HepG2 (cell line): ENCODE measurements at regions not wholly inside any gene's neighbourhood (a gene's known extent, or its start where the extent isn't known, plus 50 kb on each side); places are given as distances from the start of the nearest gene placed in this dataset.
A peak's percentile ranks its signal among the peaks of the same experiment; 100 is the strongest.

ENCODE experiments used
- ATAC-seq: fragments of 200-7000 bp; cut with Tn5 transposase; 3 replicates; pipeline ENCODE4 v1.9.1; 2020; ENCODE audit warnings: mild to moderate bottlenecking, moderate library complexity
- BruUV-seq: library from RNA; stranded (reverse); fragments of 400-500 nt; replicated peaks from 2 replicates; lab custom pipeline; 2021; lab: Mats Ljungman, UMichigan
- CTCF ChIA-PET: fragments of 300-600 bp; formaldehyde crosslinking; extraction: SDS; loops from one replicate; lab custom pipeline; 2021; ENCODE audit warnings: low total read pairs, inconsistent platforms, low intra/inter-chr PET ratio; lab: Yijun Ruan, JAX
- POLR2A ChIA-PET: fragments of 350-600 bp; sonication (Branson Sonifier 250); formaldehyde crosslinking; loops from one replicate; lab custom pipeline; 2020; ENCODE audit warnings: antibody characterized with exemption, inconsistent platforms; lab: Yijun Ruan, JAX
- DNase-seq: peaks from one replicate; pipeline ENCODE4 v3.0.0-alpha.2; 2015; ENCODE audit warnings: low spot score
- FAIRE-seq: peaks from 3 replicates; lab custom pipeline; 2011; peaks lifted over from hg19 to GRCh38; lab: Jason Lieb, UNC
- H2AFZ ChIP-seq: one replicate; pipeline ENCODE4 v1.6.1; 2011; ENCODE audit warnings: low read length, inconsistent platforms
- H3K27ac ChIP-seq: fragments of 300-600 bp; 3 replicates; pipeline ENCODE4 v1.8.0; 2011; ENCODE audit warnings: mixed run types, mild to moderate bottlenecking, mixed read lengths, low read length, inconsistent platforms; ENCODE audit not compliant: insufficient read depth; ENCODE audit errors: extremely low read length
- H3K27me3 ChIP-seq, 2 experiments: fragments of 200-600 bp in 1 of 2; 2 replicates in 1 of 2; 3 replicates in 1 of 2; pipeline versions ENCODE4 v1.6.0 to v1.8.0; 2011; ENCODE audit warnings: low read length in 2 of 2, mild to moderate bottlenecking in 2 of 2, moderate library complexity in 2 of 2, inconsistent platforms in 1 of 2; ENCODE audit not compliant: insufficient read depth in 2 of 2, control insufficient read depth in 1 of 2
- H3K36me3 ChIP-seq, 2 experiments: fragments of 200-600 bp in 1 of 2; replicated peaks in 1 of 2; 2 replicates in 1 of 2; 3 replicates in 1 of 2; pipeline versions ENCODE4 v1.5.1 to v1.8.0; 2011; ENCODE audit warnings: low read length in 2 of 2, inconsistent platforms in 1 of 2; ENCODE audit not compliant: insufficient read depth in 2 of 2, control insufficient read depth in 1 of 2
- H3K4me1 ChIP-seq: 2 replicates; pipeline ENCODE4 v1.5.1; 2012; ENCODE audit warnings: low read length, inconsistent platforms; ENCODE audit not compliant: insufficient read depth
- H3K4me2 ChIP-seq: 2 replicates; pipeline ENCODE4 v1.6.0; 2011; ENCODE audit warnings: low read depth, low read length, inconsistent platforms
- H3K4me3 ChIP-seq, 3 experiments: fragments of 200-600 bp in 1 of 3; sonication (generic), shearing (Covaris generic) in 1 of 3; replicated peaks in 1 of 3; 2 replicates each; pipeline ENCODE4 v1.5.1; 2011 to 2016; ENCODE audit warnings: low read length in 3 of 3, inconsistent platforms in 2 of 3, low read depth in 2 of 3, mild to moderate bottlenecking in 2 of 3, control low read depth in 1 of 3, mixed read lengths in 1 of 3; ENCODE audit not compliant: insufficient read depth in 1 of 3
- H3K79me2 ChIP-seq: one replicate; pipeline ENCODE4 v1.6.1; 2011; ENCODE audit warnings: low read length, inconsistent platforms; ENCODE audit not compliant: insufficient read depth
- H3K9ac ChIP-seq: 2 replicates; pipeline ENCODE4 v1.6.0; 2011; ENCODE audit warnings: mild to moderate bottlenecking, low read depth, low read length, inconsistent platforms; ENCODE audit not compliant: insufficient read depth
- H3K9me3 ChIP-seq: 2 replicates; pipeline ENCODE4 v1.5.1; 2012; ENCODE audit warnings: mild to moderate bottlenecking, low read length
- H4K20me1 ChIP-seq: 2 replicates; pipeline ENCODE4 v1.6.0; 2011; ENCODE audit warnings: inconsistent platforms, mild to moderate bottlenecking, low read length, moderate library complexity; ENCODE audit not compliant: insufficient read depth
- GATAD2A ChIP-seq: IDR thresholded peaks from 2 replicates; pipeline ENCODE4 v1.6.1; 2016
- HDAC1 ChIP-seq: sonication (generic); formaldehyde crosslinking; IDR thresholded peaks from 2 replicates; pipeline ENCODE4 v1.5.1; 2020; ENCODE audit warnings: mild to moderate bottlenecking, missing genetic modification reagents
- NFKBIZ ChIP-seq: IDR thresholded peaks from 2 replicates; pipeline ENCODE4 v1.6.1; 2018; ENCODE audit warnings: missing genetic modification reagents, missing compliant biosample characterization
- SPEN ChIP-seq: sonication (generic); formaldehyde crosslinking; IDR thresholded peaks from 2 replicates; pipeline ENCODE4 v1.5.1; 2020; ENCODE audit warnings: low read depth, mild to moderate bottlenecking, missing genetic modification reagents
- TBX2 ChIP-seq: sonication (generic); formaldehyde crosslinking; IDR thresholded peaks from 2 replicates; pipeline ENCODE4 v1.5.0; 2020; ENCODE audit warnings: missing genetic modification reagents, mild to moderate bottlenecking, borderline replicate concordance
- ZBTB44 ChIP-seq: sonication (generic); formaldehyde crosslinking; IDR thresholded peaks from 2 replicates; pipeline ENCODE4 v1.4.0; 2020; ENCODE audit warnings: missing genetic modification reagents
- ZEB1 ChIP-seq: IDR thresholded peaks from 2 replicates; pipeline ENCODE4 v1.6.1; 2012; ENCODE audit warnings: mild to moderate bottlenecking, low read depth, inconsistent platforms; ENCODE audit not compliant: insufficient replicate concordance
- ZIK1 ChIP-seq: sonication (generic); formaldehyde crosslinking; IDR thresholded peaks from 2 replicates; pipeline ENCODE4 v1.5.0; 2020; ENCODE audit warnings: mild to moderate bottlenecking, low read depth, missing genetic modification reagents, borderline replicate concordance
- ZNF143 ChIP-seq: sonication (generic); formaldehyde crosslinking; IDR thresholded peaks from 2 replicates; pipeline ENCODE4 v1.4.0; 2020; ENCODE audit warnings: missing genetic modification reagents
- ZNF337 ChIP-seq: sonication (generic); formaldehyde crosslinking; IDR thresholded peaks from 2 replicates; pipeline ENCODE4 v1.5.1; 2020; ENCODE audit warnings: missing genetic modification reagents, low read depth, mild to moderate bottlenecking, borderline replicate concordance
- ZNF616 ChIP-seq: sonication (generic); formaldehyde crosslinking; IDR thresholded peaks from 2 replicates; pipeline ENCODE4 v1.5.0; 2020; ENCODE audit warnings: low read depth, mild to moderate bottlenecking, missing genetic modification reagents
- ZNF639 ChIP-seq: conservative IDR thresholded peaks from 2 replicates; pipeline ENCODE4 v1.6.1; 2018; ENCODE audit warnings: missing genetic modification reagents
- ZNF768 ChIP-seq: sonication (generic); formaldehyde crosslinking; IDR thresholded peaks from 2 replicates; pipeline ENCODE4 v1.4.0; 2020; ENCODE audit warnings: missing genetic modification reagents
- ZNF770 ChIP-seq: sonication (generic); formaldehyde crosslinking; IDR thresholded peaks from 2 replicates; pipeline ENCODE4 v1.5.0; 2020; ENCODE audit warnings: mild to moderate bottlenecking, missing genetic modification reagents
- WGBS: methylation state at CpG from one replicate; pipeline ENCODE4 v1.1.6; 2017; ENCODE audit warnings: low lambda C conversion rate; 5-methylcytosine and 5-hydroxymethylcytosine counted together
- in situ Hi-C: cut with HindIII; loops from 2 replicates; pipeline ENCODE4 v1.10.0; 2017; ENCODE audit warnings: low pct_unique_long_range_greater_than_20kb; ENCODE audit not compliant: extremely low pct_ligation_motif_present
- intact Hi-C: fragments of 100-400 bp; cut with micrococcal nuclease; formaldehyde crosslinking; loops from one replicate; pipeline ENCODE4 v1.10.0; 2022; ENCODE audit not compliant: unreplicated experiment

- Histone ChIP-seq H3K4me3 (no peak overlapping the region), H3K4me2 (no peak overlapping the region), H3K27ac (no peak overlapping the region), H3K4me1 (peaks cover 19% of the 10 kb centered on the region), H3K9me3 (no peaks in the 10 kb centered on the region), H3K9ac (no peak overlapping the region), H3K27me3 (peaks cover 11 to 43% of the 10 kb centered on the region in 2 experiments), H2AFZ (no peak overlapping the region), H3K79me2 (no peaks in the 10 kb centered on the region), H4K20me1 (no peaks in the 10 kb centered on the region), H3K36me3 (no peaks in the 10 kb centered on the region)
- no peak for TF ChIP-seq ZNF616
- no peak for TF ChIP-seq TBX2
- TF ChIP-seq ZNF337 (CRISPR knock-in tag): no peak
- TF ChIP-seq ZEB1: no peak
- peak; percentile 41; the same call in 1 of the 2 replicates for TF ChIP-seq ZNF768 (CRISPR knock-in tag)
- FAIRE-seq (no peak), ATAC-seq (no peak), DNase-seq (no peak)
- intact Hi-C loops: no loop called here
- in situ Hi-C loops: loop anchor here (10.0 kb wide), 1 partner anchor 442 kb away; no protein-coding TSS in a partner anchor
- POLR2A ChIA-PET: no interaction called here
- CTCF ChIA-PET: no interaction called here
- no TSS peak for BruUV-seq
- 57% methylated on average over 1 of the region's 7 CpGs for WGBS
These were observed 65.3 kb upstream of the TARDBP start for GRCh38 chr1:10947181-10947580.

GRCh38 chr1:10947691-10948462, 64.6 kb upstream of the TARDBP start:
- no peak overlapping the region for H3K27ac ChIP-seq
- CTCF ChIA-PET: no interaction called here
- peaks cover 19% of the 10 kb centered on the region for H3K4me1 ChIP-seq
- no peaks in the 10 kb centered on the region for H3K79me2 ChIP-seq
- peaks cover 11 to 38% of the 10 kb centered on the region in 2 experiments for H3K27me3 ChIP-seq
- 21% methylated on average over 2 of the region's 19 CpGs for whole genome bisulfite sequencing
- DNase-seq: no peak
- intact Hi-C loops (no loop called here), in situ Hi-C loops (loop anchor here (10.0 kb wide), 1 partner anchor 443 kb away; no protein-coding TSS in a partner anchor)
- H2AFZ ChIP-seq: no peak overlapping the region
- H4K20me1 ChIP-seq: no peaks in the 10 kb centered on the region
- FAIRE-seq: no peak
- peak; percentile 11; the same call in 2 of the 3 replicates for ATAC-seq
- H3K9ac ChIP-seq: no peak overlapping the region
- no peak overlapping the region for H3K4me2 ChIP-seq
- no peaks in the 10 kb centered on the region for H3K36me3 ChIP-seq
- BruUV-seq: no TSS peak
- no peak overlapping the region for H3K4me3 ChIP-seq
- POLR2A ChIA-PET: no interaction called here
- H3K9me3 ChIP-seq: no peaks in the 10 kb centered on the region
- TF ChIP-seq ZIK1: no peak
- no peak for TF ChIP-seq HDAC1 (CRISPR knock-in tag)
- no peak for TF ChIP-seq GATAD2A (CRISPR knock-in tag)
- TF ChIP-seq ZNF639 (CRISPR knock-in tag): no peak
- TF ChIP-seq ZNF143 (CRISPR knock-in tag): no peak
- no peak for TF ChIP-seq ZNF770 (CRISPR knock-in tag)
- TF ChIP-seq NFKBIZ (CRISPR knock-in tag): no peak
- TF ChIP-seq SPEN (CRISPR knock-in tag): no peak
- no peak for TF ChIP-seq ZBTB44 (CRISPR knock-in tag)
